ENCODE measurements at regions not wholly inside any gene's neighbourhood (a gene's known extent, or its start where the extent isn't known, plus 50 kb on each side); places are given as distances from the start of the nearest gene placed in this dataset.

GRCh38 chr6:56808871-56809359 is 146.0 kb upstream of the BEND6 start:
- CTCF ChIA-PET (ENCODE audit: low intra/inter-chr PET ratio, low total read pairs), result no interaction called here
- Histone ChIP-seq H3K9me3 (ENCODE audit: low read length) (no peaks in the 10 kb centered on the region), H3K4me1 (ENCODE audit: insufficient read depth, low read length) (peaks cover under 1% of the 10 kb centered on the region; the same call in 1 of the 2 replicates), H3K9ac (ENCODE audit: insufficient read depth, low read depth, low read length) (no peak overlapping the region), H3K4me2 (ENCODE audit: low read depth, low read length) (no peak overlapping the region), H3K27me3 (ENCODE audit: control insufficient read depth in 1 of 2, insufficient read depth in 2 of 2, low read length in 2 of 2) (no peaks in the 10 kb centered on the region), H4K20me1 (ENCODE audit: insufficient read depth, low read length) (no peaks in the 10 kb centered on the region), H3K36me3 (replicated peaks in 1 of 2; ENCODE audit: control insufficient read depth in 1 of 2, insufficient read depth in 2 of 2, low read length in 2 of 2) (no peaks in the 10 kb centered on the region), H3K4me3 (replicated peaks in 1 of 3; ENCODE audit: insufficient read depth in 1 of 3, low read depth in 2 of 3, low read length in 3 of 3) (no peak overlapping the region), H2AFZ (ENCODE audit: low read length) (no peak overlapping the region), H3K27ac (ENCODE audit: extremely low read length, insufficient read depth, low read length) (no peak overlapping the region), H3K79me2 (ENCODE audit: insufficient read depth, low read length) (no peaks in the 10 kb centered on the region)
- in situ Hi-C loops (cut with HindIII; ENCODE audit: extremely low pct_ligation_motif_present, low pct_unique_long_range_greater_than_20kb) (no loop called here), intact Hi-C loops (cut with micrococcal nuclease; ENCODE audit: unreplicated experiment) (no loop called here)
- BruUV-seq (replicated peaks), result no TSS peak
- FAIRE-seq, result no peak
- no peak for DNase-seq (ENCODE audit: low spot score)
- 46% methylated on average over 3 of the region's 3 CpGs for whole genome bisulfite sequencing (ENCODE audit: low lambda C conversion rate)
- TF ChIP-seq ZBTB7A (CRISPR knock-in tag; IDR thresholded peaks at IDR 0.05), result no peak
- TF ChIP-seq IKZF1 (IDR thresholded peaks at IDR 0.05), result no peak
- TF ChIP-seq ZNF615 (CRISPR knock-in tag; IDR thresholded peaks at IDR 0.05; ENCODE audit: borderline replicate concordance), result no peak
- TF ChIP-seq RNF2 (conservative IDR thresholded peaks at IDR 0.05; ENCODE audit: low read depth), result no peak
- no peak for TF ChIP-seq LBX2 (CRISPR knock-in tag; IDR thresholded peaks at IDR 0.05; ENCODE audit: borderline replicate concordance)
- no peak for TF ChIP-seq HOXA3 (CRISPR knock-in tag; IDR thresholded peaks at IDR 0.05)
- no peak for TF ChIP-seq SP2 (CRISPR knock-in tag; IDR thresholded peaks at IDR 0.05)
- no peak for TF ChIP-seq CEBPB (IDR thresholded peaks at IDR 0.05; ENCODE audit: borderline replicate concordance, low read depth, low read length)
- TF ChIP-seq ZNF207 (IDR thresholded peaks at IDR 0.05; ENCODE audit: borderline replicate concordance), result no peak
- no peak for TF ChIP-seq NCOR1 (IDR thresholded peaks at IDR 0.05; ENCODE audit: borderline replicate concordance, low read length)
- TF ChIP-seq ZNF761 (CRISPR knock-in tag; conservative IDR thresholded peaks at IDR 0.05), result no peak
- TF ChIP-seq ZNF317 (CRISPR knock-in tag; IDR thresholded peaks at IDR 0.05), result no peak
- POLR2A ChIA-PET, result no interaction called here
- peak; percentile 36; the same call in 2 of the 3 replicates for ATAC-seq

Data from HepG2 (cell line).